Prostate gland (tissue), 2 donors: ENCODE measurements at regions not wholly inside any gene's neighbourhood (a gene's known extent, or its start where the extent isn't known, plus 50 kb on each side); places are given as distances from the start of the nearest gene placed in this dataset.

Experiments
- CTCF ChIP-seq, 4 experiments: fragments of 200-600 bp in 2 of 4; fragments of 450-650 bp in 2 of 4; sonication (generic) in 2 of 4; IDR thresholded peaks; 1 replicate in 3 of 4; 2 replicates in 1 of 4; pipeline ENCODE4 v1.5.1; 2016 to 2019; ENCODE audit warnings: antibody characterized with exemption in 4 of 4, mild to moderate bottlenecking in 2 of 4, moderate library complexity in 2 of 4
- POLR2A ChIP-seq: fragments of 450-650 bp; IDR thresholded peaks from one replicate; pipeline ENCODE4 v1.6.1; 2016; ENCODE audit warnings: antibody characterized with exemption, mild to moderate bottlenecking

GRCh38 chr4:133638751-133639150, 489.7 kb downstream of the PCDH10 start:
- TF ChIP-seq CTCF (IDR thresholded peaks at IDR 0.05), result no peak
- no peak for TF ChIP-seq POLR2A
